Ishikawa (cell line): ENCODE measurements at regions not wholly inside any gene's neighbourhood (a gene's known extent, or its start where the extent isn't known, plus 50 kb on each side); places are given as distances from the start of the nearest gene placed in this dataset.

ENCODE experiments used
- CEBPB ChIP-seq: IDR thresholded peaks from 2 replicates; pipeline ENCODE4 v1.6.1; 2012
- CREB1 ChIP-seq: IDR thresholded peaks from 2 replicates; pipeline ENCODE4 v1.6.1; 2012; ENCODE audit warnings: low read depth
- EGR1 ChIP-seq: IDR thresholded peaks from 2 replicates; pipeline ENCODE4 v1.6.1; 2012
- FOXM1 ChIP-seq: IDR thresholded peaks from 2 replicates; pipeline ENCODE4 v1.6.1; 2012; ENCODE audit warnings: low read depth, borderline replicate concordance
- NFIC ChIP-seq: IDR thresholded peaks from 2 replicates; pipeline ENCODE4 v1.6.1; 2012
- RAD21 ChIP-seq: IDR thresholded peaks from 2 replicates; pipeline ENCODE4 v1.6.1; 2012; ENCODE audit warnings: low read depth
- TAF1 ChIP-seq: IDR thresholded peaks from 2 replicates; pipeline ENCODE4 v1.6.1; 2012; ENCODE audit warnings: low read depth, mild to moderate bottlenecking
- TCF12 ChIP-seq: IDR thresholded peaks from 2 replicates; pipeline ENCODE4 v1.6.1; 2012; ENCODE audit warnings: low read depth
- TEAD4 ChIP-seq: IDR thresholded peaks from 2 replicates; pipeline ENCODE4 v1.6.1; 2012
- YY1 ChIP-seq: IDR thresholded peaks from 2 replicates; pipeline ENCODE4 v1.6.1; 2012; ENCODE audit warnings: low read depth
- TF ChIP-seq, protein P1 (sequence below): IDR thresholded peaks from 2 replicates; pipeline ENCODE4 v1.6.1; 2012
- TF ChIP-seq, protein P2 (sequence below): IDR thresholded peaks from 2 replicates; pipeline ENCODE4 v1.6.1; 2012; ENCODE audit warnings: low read depth, mild to moderate bottlenecking
- TF ChIP-seq, protein P3 (sequence below): IDR thresholded peaks from 2 replicates; pipeline ENCODE4 v1.6.1; 2012

DNA sequence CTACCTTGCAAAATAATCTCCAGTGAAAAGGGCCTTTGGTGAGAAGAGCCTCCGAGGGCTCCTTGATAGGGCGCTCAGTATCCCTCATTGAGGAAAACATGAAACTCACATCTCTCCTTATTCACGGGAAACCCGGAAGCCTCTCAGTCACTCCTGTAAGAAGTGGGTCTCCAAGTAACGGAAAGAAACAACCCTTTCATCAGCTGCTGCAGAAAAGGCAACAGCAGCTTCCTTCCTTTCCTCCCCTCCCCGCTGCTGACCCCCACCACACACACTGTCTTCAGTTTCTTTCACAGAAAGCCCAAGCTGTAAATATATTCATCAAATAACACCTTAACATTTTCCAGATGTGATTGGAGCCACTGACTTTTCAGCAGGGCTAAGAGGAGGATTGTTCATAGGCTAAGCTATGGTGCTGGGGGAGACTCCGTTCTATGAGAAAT lies 81.4 kb downstream of the C9orf152 start:
- no peak for TF ChIP-seq CEBPB
- no peak for TF ChIP-seq RAD21
- TF ChIP-seq, protein P1, sequence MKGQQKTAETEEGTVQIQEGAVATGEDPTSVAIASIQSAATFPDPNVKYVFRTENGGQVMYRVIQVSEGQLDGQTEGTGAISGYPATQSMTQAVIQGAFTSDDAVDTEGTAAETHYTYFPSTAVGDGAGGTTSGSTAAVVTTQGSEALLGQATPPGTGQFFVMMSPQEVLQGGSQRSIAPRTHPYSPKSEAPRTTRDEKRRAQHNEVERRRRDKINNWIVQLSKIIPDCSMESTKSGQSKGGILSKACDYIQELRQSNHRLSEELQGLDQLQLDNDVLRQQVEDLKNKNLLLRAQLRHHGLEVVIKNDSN = no peak
- TF ChIP-seq YY1 = no peak
- no peak for TF ChIP-seq TCF12
- no peak for TF ChIP-seq TAF1
- TF ChIP-seq, protein P2, sequence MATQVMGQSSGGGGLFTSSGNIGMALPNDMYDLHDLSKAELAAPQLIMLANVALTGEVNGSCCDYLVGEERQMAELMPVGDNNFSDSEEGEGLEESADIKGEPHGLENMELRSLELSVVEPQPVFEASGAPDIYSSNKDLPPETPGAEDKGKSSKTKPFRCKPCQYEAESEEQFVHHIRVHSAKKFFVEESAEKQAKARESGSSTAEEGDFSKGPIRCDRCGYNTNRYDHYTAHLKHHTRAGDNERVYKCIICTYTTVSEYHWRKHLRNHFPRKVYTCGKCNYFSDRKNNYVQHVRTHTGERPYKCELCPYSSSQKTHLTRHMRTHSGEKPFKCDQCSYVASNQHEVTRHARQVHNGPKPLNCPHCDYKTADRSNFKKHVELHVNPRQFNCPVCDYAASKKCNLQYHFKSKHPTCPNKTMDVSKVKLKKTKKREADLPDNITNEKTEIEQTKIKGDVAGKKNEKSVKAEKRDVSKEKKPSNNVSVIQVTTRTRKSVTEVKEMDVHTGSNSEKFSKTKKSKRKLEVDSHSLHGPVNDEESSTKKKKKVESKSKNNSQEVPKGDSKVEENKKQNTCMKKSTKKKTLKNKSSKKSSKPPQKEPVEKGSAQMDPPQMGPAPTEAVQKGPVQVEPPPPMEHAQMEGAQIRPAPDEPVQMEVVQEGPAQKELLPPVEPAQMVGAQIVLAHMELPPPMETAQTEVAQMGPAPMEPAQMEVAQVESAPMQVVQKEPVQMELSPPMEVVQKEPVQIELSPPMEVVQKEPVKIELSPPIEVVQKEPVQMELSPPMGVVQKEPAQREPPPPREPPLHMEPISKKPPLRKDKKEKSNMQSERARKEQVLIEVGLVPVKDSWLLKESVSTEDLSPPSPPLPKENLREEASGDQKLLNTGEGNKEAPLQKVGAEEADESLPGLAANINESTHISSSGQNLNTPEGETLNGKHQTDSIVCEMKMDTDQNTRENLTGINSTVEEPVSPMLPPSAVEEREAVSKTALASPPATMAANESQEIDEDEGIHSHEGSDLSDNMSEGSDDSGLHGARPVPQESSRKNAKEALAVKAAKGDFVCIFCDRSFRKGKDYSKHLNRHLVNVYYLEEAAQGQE = no peak
- no peak for TF ChIP-seq NFIC
- no peak for TF ChIP-seq EGR1
- TF ChIP-seq FOXM1 = no peak
- TF ChIP-seq TEAD4 = no peak
- TF ChIP-seq, protein P3, sequence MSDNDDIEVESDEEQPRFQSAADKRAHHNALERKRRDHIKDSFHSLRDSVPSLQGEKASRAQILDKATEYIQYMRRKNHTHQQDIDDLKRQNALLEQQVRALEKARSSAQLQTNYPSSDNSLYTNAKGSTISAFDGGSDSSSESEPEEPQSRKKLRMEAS = no peak
- TF ChIP-seq CREB1 = no peak
